HepG2 (cell line): ENCODE measurements at regions not wholly inside any gene's neighbourhood (a gene's known extent, or its start where the extent isn't known, plus 50 kb on each side); places are given as distances from the start of the nearest gene placed in this dataset.

Experiments
- GZF1 ChIP-seq: sonication (generic); formaldehyde crosslinking; IDR thresholded peaks from 2 replicates; pipeline ENCODE4 v1.5.1; 2020; ENCODE audit warnings: mild to moderate bottlenecking, missing genetic modification reagents
- MEIS2 ChIP-seq: sonication (generic); formaldehyde crosslinking; IDR thresholded peaks from 2 replicates; pipeline ENCODE4 v1.9.0; 2021; ENCODE audit warnings: mild to moderate bottlenecking, missing genetic modification reagents
- SMC3 ChIP-seq: IDR thresholded peaks from 2 replicates; pipeline ENCODE4 v1.6.1; 2011; ENCODE audit warnings: low read length, improper control_type of control experiment
- ZNF296 ChIP-seq: sonication (generic); formaldehyde crosslinking; conservative IDR thresholded peaks from 2 replicates; pipeline ENCODE4 v1.5.0; 2020; ENCODE audit warnings: mild to moderate bottlenecking, missing genetic modification reagents
- TF ChIP-seq, protein P1 (sequence below): sonication (generic); formaldehyde crosslinking; IDR thresholded peaks from 2 replicates; pipeline ENCODE4 v1.5.0; 2020; ENCODE audit warnings: mild to moderate bottlenecking, missing genetic modification reagents, borderline replicate concordance
- TF ChIP-seq, protein P2 (sequence below): sonication (generic); formaldehyde crosslinking; IDR thresholded peaks from 2 replicates; pipeline ENCODE4 v1.5.1; 2020; ENCODE audit warnings: missing genetic modification reagents, mild to moderate bottlenecking, borderline replicate concordance
- TF ChIP-seq, protein P3 (sequence below): IDR thresholded peaks from 2 replicates; pipeline ENCODE4 v1.6.1; 2012; ENCODE audit warnings: low read length, improper control_type of control experiment

DNA sequence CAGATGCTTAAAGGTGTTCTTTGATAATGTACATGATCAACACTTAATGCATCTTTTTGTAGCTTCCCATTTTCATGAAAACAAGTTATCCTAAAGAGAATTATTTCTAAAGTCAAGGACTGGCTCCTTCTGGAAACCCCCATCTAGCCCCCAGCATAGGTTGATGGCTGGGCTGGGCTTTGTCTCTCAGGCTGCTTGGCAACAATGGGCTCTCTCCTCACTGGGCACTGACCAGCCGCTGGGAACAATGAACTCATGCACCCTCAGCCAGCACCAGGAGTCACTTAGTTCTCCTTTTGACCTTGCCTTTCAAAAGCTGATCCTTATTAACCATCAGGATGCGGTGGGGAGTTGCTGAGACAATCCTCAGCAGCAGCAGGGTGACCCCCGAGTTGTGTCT is 293.0 kb upstream of the PLXNA2 start (continued):
- TF ChIP-seq, protein P1, sequence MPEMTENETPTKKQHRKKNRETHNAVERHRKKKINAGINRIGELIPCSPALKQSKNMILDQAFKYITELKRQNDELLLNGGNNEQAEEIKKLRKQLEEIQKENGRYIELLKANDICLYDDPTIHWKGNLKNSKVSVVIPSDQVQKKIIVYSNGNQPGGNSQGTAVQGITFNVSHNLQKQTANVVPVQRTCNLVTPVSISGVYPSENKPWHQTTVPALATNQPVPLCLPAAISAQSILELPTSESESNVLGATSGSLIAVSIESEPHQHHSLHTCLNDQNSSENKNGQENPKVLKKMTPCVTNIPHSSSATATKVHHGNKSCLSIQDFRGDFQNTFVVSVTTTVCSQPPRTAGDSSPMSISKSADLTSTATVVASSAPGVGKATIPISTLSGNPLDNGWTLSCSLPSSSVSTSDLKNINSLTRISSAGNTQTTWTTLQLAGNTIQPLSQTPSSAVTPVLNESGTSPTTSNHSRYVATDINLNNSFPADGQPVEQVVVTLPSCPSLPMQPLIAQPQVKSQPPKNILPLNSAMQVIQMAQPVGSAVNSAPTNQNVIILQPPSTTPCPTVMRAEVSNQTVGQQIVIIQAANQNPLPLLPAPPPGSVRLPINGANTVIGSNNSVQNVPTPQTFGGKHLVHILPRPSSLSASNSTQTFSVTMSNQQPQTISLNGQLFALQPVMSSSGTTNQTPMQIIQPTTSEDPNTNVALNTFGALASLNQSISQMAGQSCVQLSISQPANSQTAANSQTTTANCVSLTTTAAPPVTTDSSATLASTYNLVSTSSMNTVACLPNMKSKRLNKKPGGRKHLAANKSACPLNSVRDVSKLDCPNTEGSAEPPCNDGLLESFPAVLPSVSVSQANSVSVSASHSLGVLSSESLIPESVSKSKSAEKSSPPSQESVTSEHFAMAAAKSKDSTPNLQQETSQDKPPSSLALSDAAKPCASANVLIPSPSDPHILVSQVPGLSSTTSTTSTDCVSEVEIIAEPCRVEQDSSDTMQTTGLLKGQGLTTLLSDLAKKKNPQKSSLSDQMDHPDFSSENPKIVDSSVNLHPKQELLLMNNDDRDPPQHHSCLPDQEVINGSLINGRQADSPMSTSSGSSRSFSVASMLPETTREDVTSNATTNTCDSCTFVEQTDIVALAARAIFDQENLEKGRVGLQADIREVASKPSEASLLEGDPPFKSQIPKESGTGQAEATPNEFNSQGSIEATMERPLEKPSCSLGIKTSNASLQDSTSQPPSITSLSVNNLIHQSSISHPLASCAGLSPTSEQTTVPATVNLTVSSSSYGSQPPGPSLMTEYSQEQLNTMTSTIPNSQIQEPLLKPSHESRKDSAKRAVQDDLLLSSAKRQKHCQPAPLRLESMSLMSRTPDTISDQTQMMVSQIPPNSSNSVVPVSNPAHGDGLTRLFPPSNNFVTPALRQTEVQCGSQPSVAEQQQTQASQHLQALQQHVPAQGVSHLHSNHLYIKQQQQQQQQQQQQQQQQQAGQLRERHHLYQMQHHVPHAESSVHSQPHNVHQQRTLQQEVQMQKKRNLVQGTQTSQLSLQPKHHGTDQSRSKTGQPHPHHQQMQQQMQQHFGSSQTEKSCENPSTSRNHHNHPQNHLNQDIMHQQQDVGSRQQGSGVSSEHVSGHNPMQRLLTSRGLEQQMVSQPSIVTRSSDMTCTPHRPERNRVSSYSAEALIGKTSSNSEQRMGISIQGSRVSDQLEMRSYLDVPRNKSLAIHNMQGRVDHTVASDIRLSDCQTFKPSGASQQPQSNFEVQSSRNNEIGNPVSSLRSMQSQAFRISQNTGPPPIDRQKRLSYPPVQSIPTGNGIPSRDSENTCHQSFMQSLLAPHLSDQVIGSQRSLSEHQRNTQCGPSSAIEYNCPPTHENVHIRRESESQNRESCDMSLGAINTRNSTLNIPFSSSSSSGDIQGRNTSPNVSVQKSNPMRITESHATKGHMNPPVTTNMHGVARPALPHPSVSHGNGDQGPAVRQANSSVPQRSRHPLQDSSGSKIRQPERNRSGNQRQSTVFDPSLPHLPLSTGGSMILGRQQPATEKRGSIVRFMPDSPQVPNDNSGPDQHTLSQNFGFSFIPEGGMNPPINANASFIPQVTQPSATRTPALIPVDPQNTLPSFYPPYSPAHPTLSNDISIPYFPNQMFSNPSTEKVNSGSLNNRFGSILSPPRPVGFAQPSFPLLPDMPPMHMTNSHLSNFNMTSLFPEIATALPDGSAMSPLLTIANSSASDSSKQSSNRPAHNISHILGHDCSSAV (CRISPR knock-in tag): no peak
- no peak for TF ChIP-seq MEIS2 (CRISPR knock-in tag)
- TF ChIP-seq, protein P2, sequence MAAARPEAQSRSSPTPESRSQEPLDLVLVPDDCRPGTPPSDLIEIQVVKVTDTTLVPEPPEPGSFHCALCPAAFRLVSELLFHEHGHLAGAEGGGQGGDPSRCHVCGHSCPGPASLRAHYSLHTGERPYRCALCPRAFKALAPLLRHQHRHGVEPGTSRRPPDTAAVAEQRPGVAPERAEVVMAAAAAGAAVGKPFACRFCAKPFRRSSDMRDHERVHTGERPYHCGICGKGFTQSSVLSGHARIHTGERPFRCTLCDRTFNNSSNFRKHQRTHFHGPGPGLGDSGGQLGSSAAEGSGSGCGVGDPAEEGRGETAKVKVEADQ (CRISPR knock-in tag): no peak
- no peak for TF ChIP-seq SMC3
- no peak for TF ChIP-seq GZF1 (CRISPR knock-in tag)
- TF ChIP-seq, protein P3, sequence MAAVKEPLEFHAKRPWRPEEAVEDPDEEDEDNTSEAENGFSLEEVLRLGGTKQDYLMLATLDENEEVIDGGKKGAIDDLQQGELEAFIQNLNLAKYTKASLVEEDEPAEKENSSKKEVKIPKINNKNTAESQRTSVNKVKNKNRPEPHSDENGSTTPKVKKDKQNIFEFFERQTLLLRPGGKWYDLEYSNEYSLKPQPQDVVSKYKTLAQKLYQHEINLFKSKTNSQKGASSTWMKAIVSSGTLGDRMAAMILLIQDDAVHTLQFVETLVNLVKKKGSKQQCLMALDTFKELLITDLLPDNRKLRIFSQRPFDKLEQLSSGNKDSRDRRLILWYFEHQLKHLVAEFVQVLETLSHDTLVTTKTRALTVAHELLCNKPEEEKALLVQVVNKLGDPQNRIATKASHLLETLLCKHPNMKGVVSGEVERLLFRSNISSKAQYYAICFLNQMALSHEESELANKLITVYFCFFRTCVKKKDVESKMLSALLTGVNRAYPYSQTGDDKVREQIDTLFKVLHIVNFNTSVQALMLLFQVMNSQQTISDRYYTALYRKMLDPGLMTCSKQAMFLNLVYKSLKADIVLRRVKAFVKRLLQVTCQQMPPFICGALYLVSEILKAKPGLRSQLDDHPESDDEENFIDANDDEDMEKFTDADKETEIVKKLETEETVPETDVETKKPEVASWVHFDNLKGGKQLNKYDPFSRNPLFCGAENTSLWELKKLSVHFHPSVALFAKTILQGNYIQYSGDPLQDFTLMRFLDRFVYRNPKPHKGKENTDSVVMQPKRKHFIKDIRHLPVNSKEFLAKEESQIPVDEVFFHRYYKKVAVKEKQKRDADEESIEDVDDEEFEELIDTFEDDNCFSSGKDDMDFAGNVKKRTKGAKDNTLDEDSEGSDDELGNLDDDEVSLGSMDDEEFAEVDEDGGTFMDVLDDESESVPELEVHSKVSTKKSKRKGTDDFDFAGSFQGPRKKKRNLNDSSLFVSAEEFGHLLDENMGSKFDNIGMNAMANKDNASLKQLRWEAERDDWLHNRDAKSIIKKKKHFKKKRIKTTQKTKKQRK: no peak
- TF ChIP-seq ZNF296 (CRISPR knock-in tag): no peak
